CD4-positive, alpha-beta T cell treated with Interleukin-21 for 1 hour (primary cell): ENCODE measurements at regions not wholly inside any gene's neighbourhood (a gene's known extent, or its start where the extent isn't known, plus 50 kb on each side); places are given as distances from the start of the nearest gene placed in this dataset.

ENCODE experiments used
- DNase-seq: peaks from one replicate; pipeline ENCODE4 v3.0.0-alpha.2; 2020

- DNase-seq: no peak
Measured at GRCh38 chr3:41060106-41060505, 139.2 kb upstream of the CTNNB1 start.

GRCh38 chr3:41064070-41064469, 135.2 kb upstream of the CTNNB1 start:
- no peak for DNase-seq

GRCh38 chr3:41064526-41064925, 134.8 kb upstream of the CTNNB1 start:
- DNase-seq: no peak

- no peak for DNase-seq
Measured at GRCh38 chr3:41065340-41065739, 134.0 kb upstream of the CTNNB1 start.

- DNase-seq: no peak
Measured at GRCh38 chr3:41073190-41073589, 126.1 kb upstream of the CTNNB1 start.

GRCh38 chr3:41075975-41076374, 123.3 kb upstream of the CTNNB1 start:
- no peak for DNase-seq

GRCh38 chr3:41076399-41076798, 122.9 kb upstream of the CTNNB1 start:
- DNase-seq: no peak

GRCh38 chr3:41080141-41080540, 119.2 kb upstream of the CTNNB1 start:
- no peak for DNase-seq

GRCh38 chr3:41088882-41089281, 110.4 kb upstream of the CTNNB1 start:
- DNase-seq: no peak

GRCh38 chr3:41089566-41089965, 109.7 kb upstream of the CTNNB1 start:
- DNase-seq: no peak

- DNase-seq: no peak
Measured at GRCh38 chr3:41092844-41093243, 106.5 kb upstream of the CTNNB1 start.

GRCh38 chr3:41093476-41093875, 105.8 kb upstream of the CTNNB1 start:
- no peak for DNase-seq

- DNase-seq: no peak
Measured at GRCh38 chr3:41094351-41094750, 105.0 kb upstream of the CTNNB1 start.

GRCh38 chr3:41095702-41096101, 103.6 kb upstream of the CTNNB1 start:
- DNase-seq: no peak

- no peak for DNase-seq
Measured at GRCh38 chr3:41097896-41098496, 101.3 kb upstream of the CTNNB1 start.

GRCh38 chr3:41101231-41101630, 98.1 kb upstream of the CTNNB1 start:
- DNase-seq: no peak

GRCh38 chr3:41102053-41102556, 97.2 kb upstream of the CTNNB1 start:
- DNase-seq: no peak

- DNase-seq: no peak
Measured at GRCh38 chr3:41102750-41103149, 96.6 kb upstream of the CTNNB1 start.

GRCh38 chr3:41103200-41103599, 96.1 kb upstream of the CTNNB1 start:
- no peak for DNase-seq

GRCh38 chr3:41104147-41104546, 95.2 kb upstream of the CTNNB1 start:
- DNase-seq: no peak

GRCh38 chr3:41106691-41107090, 92.6 kb upstream of the CTNNB1 start:
- no peak for DNase-seq

GRCh38 chr3:41111011-41111410, 88.3 kb upstream of the CTNNB1 start:
- no peak for DNase-seq

- DNase-seq: no peak
Measured at GRCh38 chr3:41112466-41112865, 86.8 kb upstream of the CTNNB1 start.

GRCh38 chr3:41115069-41115468, 84.2 kb upstream of the CTNNB1 start:
- no peak for DNase-seq

GRCh38 chr3:41116851-41117250, 82.5 kb upstream of the CTNNB1 start:
- DNase-seq: no peak
